Caco-2 (cell line): ENCODE measurements at regions not wholly inside any gene's neighbourhood (a gene's known extent, or its start where the extent isn't known, plus 50 kb on each side); places are given as distances from the start of the nearest gene placed in this dataset.

Experiments
- BruUV-seq: library from RNA; stranded (reverse); fragments of 400-500 nt; replicated peaks from 2 replicates; lab custom pipeline; 2021; lab: Mats Ljungman, UMichigan
- CTCF ChIA-PET: fragments of 300-600 bp; sonication (Branson Sonifier 250); formaldehyde crosslinking; loops from one replicate; lab custom pipeline; 2022; ENCODE audit warnings: antibody characterized with exemption; lab: Charles Lee
- POLR2A ChIA-PET: fragments of 300-600 bp; sonication (Branson Sonifier 250); formaldehyde crosslinking; loops from one replicate; lab custom pipeline; 2022; ENCODE audit warnings: antibody characterized with exemption; lab: Charles Lee
- DNase-seq, 2 experiments: peaks; one replicate each; pipeline versions ENCODE4 v3.0.0 to v3.0.0-alpha.2; 2020 to 2022
- H3K27me3 ChIP-seq: replicated peaks from 2 replicates; pipeline ENCODE4 v1.6.0; 2011; ENCODE audit warnings: low read length; ENCODE audit not compliant: control insufficient read depth, insufficient read depth
- H3K36me3 ChIP-seq: 2 replicates; pipeline ENCODE4 v1.5.1; 2011; ENCODE audit warnings: low read length; ENCODE audit not compliant: control insufficient read depth, insufficient read depth
- H3K4me1 ChIP-seq: fragments of 250-450 bp; sonication (Bioruptor Pico); 2 replicates; pipeline ENCODE4 v1.5.1; 2020; ENCODE audit warnings: mild to moderate bottlenecking
- H3K4me3 ChIP-seq: 2 replicates; pipeline ENCODE4 v1.5.1; 2011; ENCODE audit warnings: low read depth, mild to moderate bottlenecking, control low read depth, low read length
- H3K9me3 ChIP-seq: fragments of 250-450 bp; sonication (Bioruptor Pico); 2 replicates; pipeline ENCODE4 v1.5.1; 2020; ENCODE audit warnings: mild to moderate bottlenecking, moderate library complexity
- H3K27ac Mint-ChIP-seq: one replicate; pipeline ENCODE4 v1.8.0; 2022; ENCODE audit warnings: mixed read lengths; ENCODE audit not compliant: unreplicated experiment
- H3K27me3 Mint-ChIP-seq: one replicate; pipeline ENCODE4 v1.8.0; 2022; ENCODE audit warnings: mixed read lengths; ENCODE audit not compliant: insufficient read depth, unreplicated experiment
- H3K36me3 Mint-ChIP-seq: one replicate; pipeline ENCODE4 v1.8.0; 2022; ENCODE audit warnings: mild to moderate bottlenecking, mixed read lengths; ENCODE audit not compliant: insufficient read depth, unreplicated experiment
- H3K4me1 Mint-ChIP-seq: one replicate; pipeline ENCODE4 v1.8.0; 2022; ENCODE audit warnings: low read depth, mixed read lengths; ENCODE audit not compliant: unreplicated experiment
- H3K4me3 Mint-ChIP-seq: one replicate; pipeline ENCODE4 v1.8.0; 2022; ENCODE audit warnings: mild to moderate bottlenecking, moderate library complexity, mixed read lengths; ENCODE audit not compliant: unreplicated experiment
- H3K9me3 Mint-ChIP-seq: one replicate; pipeline ENCODE4 v1.8.0; 2022; ENCODE audit warnings: mixed read lengths; ENCODE audit not compliant: unreplicated experiment
- intact Hi-C: fragments of 100-400 bp; cut with micrococcal nuclease; formaldehyde crosslinking; loops from one replicate; pipeline ENCODE4 v1.10.0; 2022; ENCODE audit not compliant: unreplicated experiment
- TF ChIP-seq, protein P1 (sequence below), 2 experiments: fragments of 200-600 bp in 1 of 2; IDR thresholded peaks; 1 replicate in 1 of 2; 2 replicates in 1 of 2; pipeline versions ENCODE4 v1.5.1 to v1.8.0; 2011 to 2022; ENCODE audit warnings: antibody characterized with exemption in 1 of 2, control low read depth in 1 of 2, inconsistent platforms in 1 of 2, low read depth in 1 of 2, low read length in 1 of 2, mild to moderate bottlenecking in 1 of 2, moderate library complexity in 1 of 2; ENCODE audit not compliant: insufficient read depth in 1 of 2, severe bottlenecking in 1 of 2, unreplicated experiment in 1 of 2

DNA sequence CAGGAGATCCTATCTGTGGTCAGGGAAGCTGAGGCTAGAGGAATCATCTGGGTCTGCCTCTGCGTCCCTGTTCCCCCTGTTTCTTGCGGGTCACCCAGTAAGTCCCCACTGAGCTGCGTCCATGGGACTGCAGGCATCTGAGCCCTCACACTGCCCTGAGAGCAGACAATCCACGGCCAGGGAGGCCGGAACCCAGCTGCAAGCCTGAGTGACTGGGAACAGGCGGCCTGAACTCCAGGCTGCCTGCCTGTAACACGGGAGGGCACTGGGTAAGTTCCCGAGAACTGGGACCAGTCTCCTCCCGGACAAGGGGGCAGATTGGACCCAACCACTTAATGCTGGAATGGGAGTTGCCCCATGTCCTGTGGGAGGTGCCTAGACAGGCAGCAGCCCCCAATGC is 727.4 kb downstream of the BRD1 start:
- ChIA-PET POLR2A (no interaction called here), CTCF (no interaction called here)
- BruUV-seq: no TSS peak
- Histone ChIP-seq H3K4me1 (no peaks in the 10 kb centered on the region), H3K27me3 (no peaks in the 10 kb centered on the region), H3K4me3 (no peak overlapping the region), H3K9me3 (no peaks in the 10 kb centered on the region), H3K36me3 (no peaks in the 10 kb centered on the region)
- Mint-ChIP-seq H3K36me3 (no peaks in the 10 kb centered on the region), H3K27me3 (peaks cover 25% of the 10 kb centered on the region), H3K4me3 (no peak overlapping the region), H3K4me1 (no peaks in the 10 kb centered on the region), H3K27ac (no peak overlapping the region), H3K9me3 (no peaks in the 10 kb centered on the region)
- DNase-seq: no peak
- intact Hi-C loops: no loop called here
- TF ChIP-seq, protein P1, sequence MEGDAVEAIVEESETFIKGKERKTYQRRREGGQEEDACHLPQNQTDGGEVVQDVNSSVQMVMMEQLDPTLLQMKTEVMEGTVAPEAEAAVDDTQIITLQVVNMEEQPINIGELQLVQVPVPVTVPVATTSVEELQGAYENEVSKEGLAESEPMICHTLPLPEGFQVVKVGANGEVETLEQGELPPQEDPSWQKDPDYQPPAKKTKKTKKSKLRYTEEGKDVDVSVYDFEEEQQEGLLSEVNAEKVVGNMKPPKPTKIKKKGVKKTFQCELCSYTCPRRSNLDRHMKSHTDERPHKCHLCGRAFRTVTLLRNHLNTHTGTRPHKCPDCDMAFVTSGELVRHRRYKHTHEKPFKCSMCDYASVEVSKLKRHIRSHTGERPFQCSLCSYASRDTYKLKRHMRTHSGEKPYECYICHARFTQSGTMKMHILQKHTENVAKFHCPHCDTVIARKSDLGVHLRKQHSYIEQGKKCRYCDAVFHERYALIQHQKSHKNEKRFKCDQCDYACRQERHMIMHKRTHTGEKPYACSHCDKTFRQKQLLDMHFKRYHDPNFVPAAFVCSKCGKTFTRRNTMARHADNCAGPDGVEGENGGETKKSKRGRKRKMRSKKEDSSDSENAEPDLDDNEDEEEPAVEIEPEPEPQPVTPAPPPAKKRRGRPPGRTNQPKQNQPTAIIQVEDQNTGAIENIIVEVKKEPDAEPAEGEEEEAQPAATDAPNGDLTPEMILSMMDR (IDR thresholded peaks at IDR 0.05; ENCODE audit: insufficient read depth in 1 of 2, low read depth in 1 of 2, low read length in 1 of 2, severe bottlenecking in 1 of 2, unreplicated experiment in 1 of 2): no peak

DNA sequence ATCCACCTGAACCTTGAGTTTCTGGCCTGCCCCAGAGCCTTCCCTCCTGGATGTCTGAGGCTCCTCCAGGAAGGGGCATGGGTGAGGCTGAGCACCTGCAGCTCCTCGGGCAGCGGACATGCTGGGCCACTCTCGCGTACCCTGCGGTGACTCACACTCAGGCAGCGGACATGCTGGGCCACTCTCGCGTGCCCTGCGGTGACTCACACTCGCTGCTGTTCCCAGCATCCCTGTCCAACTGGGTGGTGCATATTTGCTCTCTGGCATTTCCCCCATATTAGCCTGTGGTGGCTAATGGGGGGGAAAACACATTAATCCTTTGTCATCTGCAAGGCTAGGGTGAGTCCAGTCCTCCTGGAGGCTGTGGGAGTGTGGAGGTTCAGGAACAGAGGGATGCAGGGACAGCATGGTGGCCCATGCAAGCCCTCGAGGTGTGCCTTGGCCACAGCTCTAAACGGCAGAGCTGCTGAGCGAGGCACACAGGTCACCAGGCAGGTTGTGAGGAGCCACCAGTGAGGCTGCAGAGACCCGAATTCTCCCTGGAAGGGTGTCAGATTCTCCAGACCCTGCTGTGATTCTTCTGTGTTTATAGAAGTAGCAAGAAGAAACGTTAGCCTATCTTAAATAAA is 728.1 kb downstream of the BRD1 start:
- peaks cover 25% of the 10 kb centered on the region for H3K27me3 Mint-ChIP-seq
- CTCF ChIA-PET: no interaction called here
- H3K36me3 Mint-ChIP-seq: no peaks in the 10 kb centered on the region
- Histone ChIP-seq H3K4me3 (no peak overlapping the region), H3K36me3 (no peaks in the 10 kb centered on the region), H3K9me3 (no peaks in the 10 kb centered on the region), H3K4me1 (no peaks in the 10 kb centered on the region), H3K27me3 (no peaks in the 10 kb centered on the region)
- no peak overlapping the region for H3K27ac Mint-ChIP-seq
- no peaks in the 10 kb centered on the region for H3K4me1 Mint-ChIP-seq
- intact Hi-C loops: no loop called here
- H3K4me3 Mint-ChIP-seq: no peak overlapping the region
- DNase-seq: no peak
- no TSS peak for BruUV-seq
- TF ChIP-seq, protein P1 (IDR thresholded peaks at IDR 0.05; ENCODE audit: insufficient read depth in 1 of 2, low read depth in 1 of 2, low read length in 1 of 2, severe bottlenecking in 1 of 2, unreplicated experiment in 1 of 2): no peak
- POLR2A ChIA-PET: no interaction called here
- no peaks in the 10 kb centered on the region for H3K9me3 Mint-ChIP-seq

DNA sequence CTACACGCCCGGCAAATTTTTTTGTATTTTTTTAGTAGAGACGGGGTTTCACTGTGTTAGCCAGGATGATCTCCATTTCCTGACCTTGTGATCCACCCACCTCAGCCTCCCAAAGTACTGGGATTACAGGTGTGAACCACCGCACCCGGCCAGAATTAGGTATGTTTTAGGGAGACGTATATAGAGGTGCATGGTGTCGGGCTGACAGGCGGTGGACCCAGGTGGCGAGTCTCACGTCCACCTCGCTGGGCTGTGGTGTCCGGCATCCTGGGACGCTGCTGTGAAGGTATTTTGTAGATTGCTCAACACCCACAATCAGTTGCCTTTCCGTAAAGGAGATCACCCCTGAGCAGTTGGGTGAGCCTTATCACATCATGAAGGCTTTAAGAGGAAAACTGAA is 728.6 kb downstream of the BRD1 start:
- no peaks in the 10 kb centered on the region for H3K9me3 ChIP-seq
- H3K4me1 ChIP-seq: no peaks in the 10 kb centered on the region
- Mint-ChIP-seq H3K4me1 (no peaks in the 10 kb centered on the region), H3K36me3 (no peaks in the 10 kb centered on the region), H3K9me3 (no peaks in the 10 kb centered on the region), H3K4me3 (no peak overlapping the region), H3K27me3 (peaks cover 20% of the 10 kb centered on the region), H3K27ac (no peak overlapping the region)
- POLR2A ChIA-PET: no interaction called here
- H3K4me3 ChIP-seq: no peak overlapping the region
- intact Hi-C loops: no loop called here
- CTCF ChIA-PET: no interaction called here
- BruUV-seq: no TSS peak
- TF ChIP-seq, protein P1 (IDR thresholded peaks at IDR 0.05; ENCODE audit: insufficient read depth in 1 of 2, low read depth in 1 of 2, low read length in 1 of 2, severe bottlenecking in 1 of 2, unreplicated experiment in 1 of 2): no peak
- no peaks in the 10 kb centered on the region for H3K36me3 ChIP-seq
- DNase-seq: no peak
- no peaks in the 10 kb centered on the region for H3K27me3 ChIP-seq
